Upper lobe of left lung (tissue), 6 donors: ENCODE measurements at regions not wholly inside any gene's neighbourhood (a gene's known extent, or its start where the extent isn't known, plus 50 kb on each side); places are given as distances from the start of the nearest gene placed in this dataset.

ENCODE experiments used
- ATAC-seq, 2 donors: fragments of 200-7000 bp; cut with Tn5 transposase; one replicate each; pipeline ENCODE4 v1.9.1; 2022; ENCODE audit warnings: mild to moderate bottlenecking in 2 of 2, moderate library complexity in 2 of 2; ENCODE audit not compliant: low FRiP score in 2 of 2
- DNase-seq, 2 donors: peaks; one replicate each; pipeline ENCODE4 v3.0.0-alpha.2; 2019 to 2020
- H3K27ac ChIP-seq, 4 donors: fragments of 200-600 bp; sonication (generic); one replicate each; pipeline ENCODE4 v1.5.1; 2016 to 2019
- H3K27me3 ChIP-seq, 4 donors: fragments of 200-600 bp; sonication (generic); one replicate each; pipeline ENCODE4 v1.5.1; 2017 to 2019
- H3K36me3 ChIP-seq, 4 donors: fragments of 200-600 bp; sonication (generic); one replicate each; pipeline ENCODE4 v1.5.1; 2016 to 2019
- H3K4me1 ChIP-seq, 4 donors: fragments of 200-600 bp; sonication (generic); one replicate each; pipeline ENCODE4 v1.5.1; 2018 to 2019
- H3K4me3 ChIP-seq, 4 donors: fragments of 200-600 bp; sonication (generic); one replicate each; pipeline ENCODE4 v1.5.1; 2017 to 2019; ENCODE audit warnings: mild to moderate bottlenecking in 2 of 4, moderate library complexity in 1 of 4
- H3K9me3 ChIP-seq, 4 donors: fragments of 200-600 bp; sonication (generic); one replicate each; pipeline ENCODE4 v1.5.1; 2018 to 2019
- CTCF ChIP-seq, 6 experiments: fragments of 450-650 bp in 4 of 6; fragments of 200-600 bp in 2 of 6; sonication (generic) in 2 of 6; IDR thresholded peaks; one replicate each; pipeline ENCODE4 v1.5.1; 2016 to 2019; ENCODE audit warnings: antibody characterized with exemption in 6 of 6
- EP300 ChIP-seq, 4 donors: sonication (generic); formaldehyde crosslinking; IDR thresholded peaks; one replicate each; pipeline ENCODE4 v1.5.1; 2017; ENCODE audit warnings: antibody characterized with exemption in 4 of 4, control low read depth in 2 of 4
- POLR2A ChIP-seq, 4 donors: fragments of 450-650 bp; IDR thresholded peaks; one replicate each; pipeline ENCODE4 v1.5.1; 2016 to 2017; ENCODE audit warnings: antibody characterized with exemption in 4 of 4, mild to moderate bottlenecking in 2 of 4
- POLR2AphosphoS5 ChIP-seq, 2 donors: sonication (generic); formaldehyde crosslinking; IDR thresholded peaks; one replicate each; pipeline ENCODE4 v1.5.1; 2017; ENCODE audit warnings: antibody characterized with exemption in 2 of 2
- WGBS, 2 donors: methylation state at CpG; one replicate each; pipeline ENCODE4 v1.1.5; 2017 to 2018; 5-methylcytosine and 5-hydroxymethylcytosine counted together
- donor health status: DM: no; HTN: no; CAD: no; lungs with moderate emphysema.
- donor health status: DM: no; HTN: yes; CAD: no; lungs with severe emphysema.

GRCh38 chr12:78483767-78484315 lies 380.7 kb upstream of the SYT1 start:
- no peak for ATAC-seq
- Histone ChIP-seq H3K36me3 (no peaks in the 10 kb centered on the region), H3K27me3 (no peaks in the 10 kb centered on the region), H3K9me3 (no peaks in the 10 kb centered on the region), H3K4me3 (no peak overlapping the region), H3K4me1 (peaks cover 0 to 4% (median 0%) of the 10 kb centered on the region in 4 donors), H3K27ac (no peak overlapping the region)
- no peak for TF ChIP-seq EP300 (IDR thresholded peaks at IDR 0.05)
- TF ChIP-seq POLR2AphosphoS5 (IDR thresholded peaks at IDR 0.05): peak in 1 of 2 donors; percentile 13
- DNase-seq: no peak
- WGBS, 2 donors: 57 to 67% methylated on average over 8 of the region's 8 CpGs

- Histone ChIP-seq H3K27ac (no peak overlapping the region), H3K36me3 (no peaks in the 10 kb centered on the region), H3K9me3 (no peaks in the 10 kb centered on the region), H3K27me3 (no peaks in the 10 kb centered on the region), H3K4me3 (no peak overlapping the region), H3K4me1 (no peaks in the 10 kb centered on the region)
- 48 to 56% methylated on average over 1 of the region's 1 CpG for WGBS, 2 donors
- DNase-seq: no peak
- TF ChIP-seq POLR2A (IDR thresholded peaks at IDR 0.05) (no peak), EP300 (IDR thresholded peaks at IDR 0.05) (no peak), POLR2AphosphoS5 (IDR thresholded peaks at IDR 0.05) (no peak), CTCF (IDR thresholded peaks at IDR 0.05) (no peak)
- no peak for ATAC-seq
Measured at GRCh38 chr12:78489990-78490389, 374.6 kb upstream of the SYT1 start.

- TF ChIP-seq POLR2A (IDR thresholded peaks at IDR 0.05) (no peak), CTCF (IDR thresholded peaks at IDR 0.05) (no peak), POLR2AphosphoS5 (IDR thresholded peaks at IDR 0.05) (no peak), EP300 (IDR thresholded peaks at IDR 0.05) (no peak)
- Histone ChIP-seq H3K4me3 (no peak overlapping the region), H3K27me3 (no peaks in the 10 kb centered on the region), H3K36me3 (no peaks in the 10 kb centered on the region), H3K4me1 (no peaks in the 10 kb centered on the region), H3K9me3 (no peaks in the 10 kb centered on the region), H3K27ac (no peak overlapping the region)
- DNase-seq: no peak
- no peak for ATAC-seq
- WGBS, 2 donors: 44 to 52% methylated on average over 1 of the region's 1 CpG
Measured at GRCh38 chr12:78490861-78491260, 373.7 kb upstream of the SYT1 start.

- Histone ChIP-seq H3K4me3 (no peak overlapping the region), H3K27me3 (no peaks in the 10 kb centered on the region), H3K4me1 (no peaks in the 10 kb centered on the region), H3K9me3 (no peaks in the 10 kb centered on the region), H3K36me3 (no peaks in the 10 kb centered on the region), H3K27ac (no peak overlapping the region)
- DNase-seq (no peak), ATAC-seq (no peak)
- TF ChIP-seq POLR2A (IDR thresholded peaks at IDR 0.05) (no peak), CTCF (IDR thresholded peaks at IDR 0.05) (no peak), POLR2AphosphoS5 (IDR thresholded peaks at IDR 0.05) (no peak), EP300 (IDR thresholded peaks at IDR 0.05) (no peak)
- 55 to 61% methylated on average over 1 of the region's 1 CpG for WGBS, 2 donors
Measured at GRCh38 chr12:78494911-78495310, 369.7 kb upstream of the SYT1 start.

- no peak for ATAC-seq
- TF ChIP-seq POLR2A (IDR thresholded peaks at IDR 0.05) (no peak), EP300 (IDR thresholded peaks at IDR 0.05) (no peak)
Measured at GRCh38 chr12:78501825-78502224, 362.7 kb upstream of the SYT1 start.

GRCh38 chr12:78519422-78519821 lies 345.2 kb upstream of the SYT1 start:
- no peaks in the 10 kb centered on the region for H3K36me3 ChIP-seq
- ATAC-seq: no peak
- 81 to 86% methylated on average over 3 to 4 of the region's 4 CpGs for WGBS, 2 donors
- DNase-seq: no peak
- no peaks in the 10 kb centered on the region for H3K27me3 ChIP-seq
- H3K27ac ChIP-seq: no peak overlapping the region
- peaks cover 0 to 4% (median 0%) of the 10 kb centered on the region in 4 donors for H3K9me3 ChIP-seq
- no peaks in the 10 kb centered on the region for H3K4me1 ChIP-seq
- no peak overlapping the region for H3K4me3 ChIP-seq
- no peak for TF ChIP-seq EP300 (IDR thresholded peaks at IDR 0.05)
- no peak for TF ChIP-seq CTCF (IDR thresholded peaks at IDR 0.05)

More at GRCh38 chr12:78501825-78502224, 362.7 kb upstream of the SYT1 start:
- no peaks in the 10 kb centered on the region for H3K4me1 ChIP-seq
- 85% methylated on average over 2 of the region's 2 CpGs for WGBS, 2 donors
- H3K27ac ChIP-seq: no peak overlapping the region
- H3K27me3 ChIP-seq: no peaks in the 10 kb centered on the region
- H3K36me3 ChIP-seq: no peaks in the 10 kb centered on the region
- DNase-seq: no peak
- no peaks in the 10 kb centered on the region for H3K9me3 ChIP-seq
- no peak overlapping the region for H3K4me3 ChIP-seq
